IMR-90 (cell line): ENCODE measurements at regions not wholly inside any gene's neighbourhood (a gene's known extent, or its start where the extent isn't known, plus 50 kb on each side); places are given as distances from the start of the nearest gene placed in this dataset.

Experiments
- ATAC-seq: fragments of 200-7000 bp; cut with Tn5 transposase; 2 replicates; pipeline ENCODE4 v1.9.1; 2020; ENCODE audit warnings: low read depth, mild to moderate bottlenecking, moderate library complexity
- BruUV-seq: library from RNA; stranded (reverse); fragments of 400-500 nt; replicated peaks from 2 replicates; lab custom pipeline; 2021; lab: Mats Ljungman, UMichigan
- CTCF ChIA-PET: fragments of 300-600 bp; formaldehyde crosslinking; extraction: SDS; loops from one replicate; lab custom pipeline; 2021; ENCODE audit warnings: antibody characterized with exemption; lab: Yijun Ruan, JAX
- POLR2A ChIA-PET: fragments of 300-600 bp; sonication (Branson Sonifier 250); formaldehyde crosslinking; loops from one replicate; lab custom pipeline; 2022; ENCODE audit warnings: antibody characterized with exemption; ENCODE audit not compliant: unreplicated experiment; lab: Charles Lee
- DNase-seq: peaks from one replicate; pipeline ENCODE4 v3.0.0; 2013
- H2AFZ ChIP-seq: replicated peaks from 2 replicates; pipeline ENCODE3; 2013; ENCODE audit warnings: low read length, mild to moderate bottlenecking; ENCODE audit not compliant: poor library complexity
- H2AK5ac ChIP-seq: 2 replicates; pipeline ENCODE4 v1.6.1; 2013; ENCODE audit warnings: low read depth, low read length, inconsistent platforms
- H2AK9ac ChIP-seq: replicated peaks from 2 replicates; pipeline ENCODE3; 2013; ENCODE audit warnings: mild to moderate bottlenecking, low read depth, low read length, moderate library complexity; ENCODE audit not compliant: poor library complexity
- H2BK120ac ChIP-seq: 2 replicates; pipeline ENCODE4 v1.6.1; 2013; ENCODE audit warnings: low read depth, low read length, inconsistent platforms
- H2BK15ac ChIP-seq: 3 replicates; pipeline ENCODE4 v1.6.1; 2013; ENCODE audit warnings: low read depth, low read length, inconsistent platforms
- H2BK20ac ChIP-seq: 2 replicates; pipeline ENCODE4 v1.6.1; 2013; ENCODE audit warnings: low read depth, mild to moderate bottlenecking, inconsistent platforms, low read length, moderate library complexity
- H2BK5ac ChIP-seq: 2 replicates; pipeline ENCODE4 v1.6.1; 2013; ENCODE audit warnings: mild to moderate bottlenecking, low read depth, low read length, inconsistent platforms; ENCODE audit not compliant: poor library complexity, severe bottlenecking
- H3K14ac ChIP-seq: replicated peaks from 2 replicates; pipeline ENCODE4 v1.6.1; 2013; ENCODE audit warnings: low read depth, low read length, inconsistent platforms
- H3K18ac ChIP-seq: 2 replicates; pipeline ENCODE4 v1.6.1; 2013; ENCODE audit warnings: low read depth, low read length, control low read depth
- H3K23ac ChIP-seq: 2 replicates; pipeline ENCODE4 v1.6.1; 2013; ENCODE audit warnings: low read depth, low read length, inconsistent platforms
- H3K27ac ChIP-seq: 2 replicates; pipeline ENCODE4 v1.5.1; 2013; ENCODE audit warnings: mild to moderate bottlenecking, control low read depth, low read length; ENCODE audit not compliant: insufficient read depth
- H3K27me3 ChIP-seq: 2 replicates; pipeline ENCODE4 v1.6.1; 2013; ENCODE audit warnings: low read length; ENCODE audit not compliant: control insufficient read depth, insufficient read depth
- H3K36me3 ChIP-seq: 2 replicates; pipeline ENCODE4 v1.6.1; 2013; ENCODE audit warnings: low read length, mixed read lengths; ENCODE audit not compliant: control insufficient read depth, insufficient read depth
- H3K4ac ChIP-seq: 2 replicates; pipeline ENCODE4 v1.6.1; 2013; ENCODE audit warnings: low read depth, low read length, inconsistent platforms
- H3K4me1 ChIP-seq: 2 replicates; pipeline ENCODE4 v1.6.1; 2013; ENCODE audit warnings: low read length, mixed read lengths; ENCODE audit not compliant: control insufficient read depth, insufficient read depth
- H3K4me2 ChIP-seq: 2 replicates; pipeline ENCODE4 v1.6.1; 2013; ENCODE audit warnings: low read depth, mild to moderate bottlenecking, control low read depth, low read length, moderate library complexity
- H3K4me3 ChIP-seq: 2 replicates; pipeline ENCODE4 v1.5.1; 2013; ENCODE audit warnings: low read depth, mild to moderate bottlenecking, control low read depth, low read length, moderate library complexity; ENCODE audit not compliant: insufficient read depth
- H3K56ac ChIP-seq: 2 replicates; pipeline ENCODE4 v1.6.1; 2013; ENCODE audit warnings: low read length, inconsistent platforms; ENCODE audit not compliant: insufficient read depth; ENCODE audit errors: extremely low read depth
- H3K79me1 ChIP-seq, 2 experiments: 2 replicates each; pipeline ENCODE4 v1.6.1; 2013; ENCODE audit warnings: low read length in 2 of 2, inconsistent platforms in 1 of 2, low read depth in 1 of 2
- H3K9ac ChIP-seq: 2 replicates; pipeline ENCODE4 v1.6.1; 2013; ENCODE audit warnings: low read depth, low read length, control low read depth
- H3K9me1 ChIP-seq: 2 replicates; pipeline ENCODE4 v1.6.1; 2013; ENCODE audit warnings: low read length, inconsistent platforms; ENCODE audit not compliant: insufficient read depth
- H3K9me3 ChIP-seq: 2 replicates; pipeline ENCODE4 v1.6.1; 2013; ENCODE audit warnings: low read length; ENCODE audit not compliant: control insufficient read depth, insufficient read depth
- H4K20me1 ChIP-seq: 2 replicates; pipeline ENCODE4 v1.6.1; 2013; ENCODE audit warnings: low read length, inconsistent platforms; ENCODE audit not compliant: insufficient read depth
- H4K5ac ChIP-seq: 2 replicates; pipeline ENCODE4 v1.6.1; 2013; ENCODE audit warnings: mild to moderate bottlenecking, low read depth, low read length, control low read depth
- H4K8ac ChIP-seq, 2 experiments: 2 replicates each; pipeline ENCODE4 v1.6.1; 2013; ENCODE audit warnings: low read depth in 2 of 2, low read length in 2 of 2, control low read depth in 1 of 2, inconsistent platforms in 1 of 2
- H4K91ac ChIP-seq: 2 replicates; pipeline ENCODE4 v1.6.1; 2013; ENCODE audit warnings: low read depth, low read length, inconsistent platforms; ENCODE audit not compliant: insufficient read depth
- BHLHE40 ChIP-seq: fragments of 150-350 bp; IDR thresholded peaks from 2 replicates; pipeline ENCODE4 v1.6.1; 2016; ENCODE audit warnings: mild to moderate bottlenecking, low read depth, low read length
- CEBPB ChIP-seq: IDR thresholded peaks from 2 replicates; pipeline ENCODE4 v1.6.1; 2012; ENCODE audit warnings: low read depth, low read length, improper control_type of control experiment
- CHD1 ChIP-seq: IDR thresholded peaks from 2 replicates; pipeline ENCODE4 v1.6.1; 2012; ENCODE audit warnings: low read depth, low read length, improper control_type of control experiment
- MAFK ChIP-seq: IDR thresholded peaks from 2 replicates; pipeline ENCODE4 v1.6.1; 2012; ENCODE audit warnings: low read depth, low read length, improper control_type of control experiment
- MAZ ChIP-seq: IDR thresholded peaks from 2 replicates; pipeline ENCODE4 v1.6.1; 2012; ENCODE audit warnings: low read depth, mild to moderate bottlenecking, low read length, improper control_type of control experiment, moderate library complexity, borderline replicate concordance
- NFE2L2 ChIP-seq: fragments of 150-350 bp; IDR thresholded peaks from 2 replicates; pipeline ENCODE4 v1.6.1; 2016; ENCODE audit warnings: low read depth, mild to moderate bottlenecking, low read length
- POLR2A ChIP-seq: IDR thresholded peaks from 2 replicates; pipeline ENCODE4 v1.6.1; 2012; ENCODE audit warnings: mild to moderate bottlenecking, low read depth, low read length
- RAD21 ChIP-seq: IDR thresholded peaks from 2 replicates; pipeline ENCODE4 v1.6.1; 2012; ENCODE audit warnings: low read length, improper control_type of control experiment
- RCOR1 ChIP-seq: IDR thresholded peaks from 2 replicates; pipeline ENCODE4 v1.6.1; 2012; ENCODE audit warnings: mild to moderate bottlenecking, low read length, improper control_type of control experiment; ENCODE audit not compliant: insufficient replicate concordance
- SMC3 ChIP-seq: fragments of 150-350 bp; IDR thresholded peaks from 2 replicates; pipeline ENCODE4 v1.6.1; 2016; ENCODE audit warnings: low read depth, mild to moderate bottlenecking, antibody characterized with exemption, low read length, moderate library complexity
- WGBS, 2 experiments: methylation state at CpG; one replicate each; pipeline versions ENCODE4 v1.1.5 to v1.1.7; 2013; ENCODE audit warnings: missing lambda C conversion rate in 2 of 2; ENCODE audit not compliant: insufficient read length in 1 of 2; ENCODE audit errors: extremely low coverage in 2 of 2; 5-methylcytosine and 5-hydroxymethylcytosine counted together
- dilution Hi-C: fragments of 300-500 bp; cut with HindIII; formaldehyde crosslinking; loops from one replicate; pipeline ENCODE4 v1.14.3; 2018; ENCODE audit warnings: low sequenced_read_pairs; ENCODE audit not compliant: unreplicated experiment
- in situ Hi-C: fragments of 300-500 bp; cut with MboI; formaldehyde crosslinking; loops from 3 replicates; pipeline ENCODE4 v1.14.3; 2019; ENCODE audit warnings: low sequenced_read_pairs, inconsistent platforms, mixed read lengths
- intact Hi-C: fragments of 100-400 bp; cut with micrococcal nuclease; formaldehyde crosslinking; loops from 2 replicates; pipeline ENCODE4 v1.10.0; 2022
- TF ChIP-seq, protein P1 (sequence below): fragments of 150-350 bp; IDR thresholded peaks from 2 replicates; pipeline ENCODE4 v1.6.1; 2016; ENCODE audit warnings: low read depth, mild to moderate bottlenecking, low read length, moderate library complexity, borderline replicate concordance
- TF ChIP-seq, protein P2 (sequence below): fragments of 150-350 bp; IDR thresholded peaks from 2 replicates; pipeline ENCODE4 v1.6.1; 2017; ENCODE audit warnings: mild to moderate bottlenecking, antibody characterized with exemption, low read length, low read depth
- TF ChIP-seq, protein P3 (sequence below): conservative IDR thresholded peaks from 2 replicates; pipeline ENCODE4 v1.5.1; 2012; ENCODE audit warnings: mild to moderate bottlenecking, low read depth, low read length, improper control_type of control experiment

DNA sequence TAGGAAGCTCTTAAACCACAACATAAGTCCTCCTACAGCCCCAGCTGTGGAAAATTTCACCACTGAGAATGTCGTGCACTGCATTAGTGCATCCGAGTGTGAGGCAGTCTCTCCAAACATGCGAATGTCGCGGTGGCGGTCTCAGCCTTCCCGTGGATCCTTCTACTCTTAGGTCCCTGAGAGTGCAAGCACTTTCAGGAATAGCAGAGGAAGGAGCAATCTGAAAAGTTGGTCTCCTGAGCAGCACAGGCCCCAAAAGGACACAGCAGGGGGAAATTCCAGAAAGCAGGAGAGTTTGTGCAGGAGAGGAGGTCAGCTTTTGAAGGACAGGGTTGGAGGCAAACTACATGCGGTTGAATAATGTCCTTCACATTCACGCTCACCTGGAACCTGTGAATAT lies 440.5 kb upstream of the SMIM21 start:
- no peak overlapping the region for H2AK5ac ChIP-seq
- dilution Hi-C loops = no loop called here
- H3K27me3 ChIP-seq = no peaks in the 10 kb centered on the region

More for the DNA sequence above, 440.5 kb upstream of the SMIM21 start:
- Histone ChIP-seq H3K4me3 (no peak overlapping the region), H3K36me3 (no peaks in the 10 kb centered on the region), H3K27ac (no peak overlapping the region), H2BK15ac (no peak overlapping the region), H3K4me2 (no peak overlapping the region), H3K23ac (no peak overlapping the region), H3K56ac (no peak overlapping the region), H2AK9ac (no peak overlapping the region), H2BK120ac (no peak overlapping the region), H3K4me1 (no peaks in the 10 kb centered on the region), H4K91ac (no peak overlapping the region), H3K79me1 (no peaks in the 10 kb centered on the region), H2BK20ac (no peak overlapping the region), H3K9ac (no peak overlapping the region), H3K4ac (no peak overlapping the region), H2AFZ (no peak overlapping the region), H4K20me1 (no peaks in the 10 kb centered on the region), H3K14ac (no peak overlapping the region), H4K8ac (no peak overlapping the region), H3K9me3 (peaks cover 6% of the 10 kb centered on the region), H3K9me1 (no peaks in the 10 kb centered on the region), H3K18ac (no peak overlapping the region), H4K5ac (no peak overlapping the region), H2BK5ac (no peak overlapping the region)
- TF ChIP-seq NFE2L2 (no peak), MAFK (no peak), MAZ (no peak), SMC3 (no peak), BHLHE40 (no peak), CEBPB (no peak), CHD1 (no peak), RCOR1 (no peak), RAD21 (no peak), POLR2A (no peak)
- TF ChIP-seq, protein P1, sequence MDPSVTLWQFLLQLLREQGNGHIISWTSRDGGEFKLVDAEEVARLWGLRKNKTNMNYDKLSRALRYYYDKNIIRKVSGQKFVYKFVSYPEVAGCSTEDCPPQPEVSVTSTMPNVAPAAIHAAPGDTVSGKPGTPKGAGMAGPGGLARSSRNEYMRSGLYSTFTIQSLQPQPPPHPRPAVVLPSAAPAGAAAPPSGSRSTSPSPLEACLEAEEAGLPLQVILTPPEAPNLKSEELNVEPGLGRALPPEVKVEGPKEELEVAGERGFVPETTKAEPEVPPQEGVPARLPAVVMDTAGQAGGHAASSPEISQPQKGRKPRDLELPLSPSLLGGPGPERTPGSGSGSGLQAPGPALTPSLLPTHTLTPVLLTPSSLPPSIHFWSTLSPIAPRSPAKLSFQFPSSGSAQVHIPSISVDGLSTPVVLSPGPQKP = no peak
- TF ChIP-seq, protein P2, sequence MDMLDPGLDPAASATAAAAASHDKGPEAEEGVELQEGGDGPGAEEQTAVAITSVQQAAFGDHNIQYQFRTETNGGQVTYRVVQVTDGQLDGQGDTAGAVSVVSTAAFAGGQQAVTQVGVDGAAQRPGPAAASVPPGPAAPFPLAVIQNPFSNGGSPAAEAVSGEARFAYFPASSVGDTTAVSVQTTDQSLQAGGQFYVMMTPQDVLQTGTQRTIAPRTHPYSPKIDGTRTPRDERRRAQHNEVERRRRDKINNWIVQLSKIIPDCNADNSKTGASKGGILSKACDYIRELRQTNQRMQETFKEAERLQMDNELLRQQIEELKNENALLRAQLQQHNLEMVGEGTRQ = no peak
- TF ChIP-seq, protein P3, sequence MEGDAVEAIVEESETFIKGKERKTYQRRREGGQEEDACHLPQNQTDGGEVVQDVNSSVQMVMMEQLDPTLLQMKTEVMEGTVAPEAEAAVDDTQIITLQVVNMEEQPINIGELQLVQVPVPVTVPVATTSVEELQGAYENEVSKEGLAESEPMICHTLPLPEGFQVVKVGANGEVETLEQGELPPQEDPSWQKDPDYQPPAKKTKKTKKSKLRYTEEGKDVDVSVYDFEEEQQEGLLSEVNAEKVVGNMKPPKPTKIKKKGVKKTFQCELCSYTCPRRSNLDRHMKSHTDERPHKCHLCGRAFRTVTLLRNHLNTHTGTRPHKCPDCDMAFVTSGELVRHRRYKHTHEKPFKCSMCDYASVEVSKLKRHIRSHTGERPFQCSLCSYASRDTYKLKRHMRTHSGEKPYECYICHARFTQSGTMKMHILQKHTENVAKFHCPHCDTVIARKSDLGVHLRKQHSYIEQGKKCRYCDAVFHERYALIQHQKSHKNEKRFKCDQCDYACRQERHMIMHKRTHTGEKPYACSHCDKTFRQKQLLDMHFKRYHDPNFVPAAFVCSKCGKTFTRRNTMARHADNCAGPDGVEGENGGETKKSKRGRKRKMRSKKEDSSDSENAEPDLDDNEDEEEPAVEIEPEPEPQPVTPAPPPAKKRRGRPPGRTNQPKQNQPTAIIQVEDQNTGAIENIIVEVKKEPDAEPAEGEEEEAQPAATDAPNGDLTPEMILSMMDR = no peak
- 60% methylated on average over 1 of the region's 9 CpGs; no CpG with 5 or more reads in 1 of the 2 experiments for WGBS, 2 experiments
- in situ Hi-C loops = no loop called here
- CTCF ChIA-PET = no interaction called here
- no TSS peak for BruUV-seq
- intact Hi-C loops = no loop called here
- POLR2A ChIA-PET = no interaction called here
- no peak for DNase-seq
- ATAC-seq = no peak
